Left lung (tissue), 4 donors: ENCODE measurements at regions not wholly inside any gene's neighbourhood (a gene's known extent, or its start where the extent isn't known, plus 50 kb on each side); places are given as distances from the start of the nearest gene placed in this dataset.

Experiments used
- ATAC-seq: fragments of 200-7000 bp; cut with Tn5 transposase; one replicate; pipeline ENCODE4 v1.9.1; 2020; ENCODE audit warnings: moderate library complexity
- DNase-seq, 4 donors: peaks; one replicate each; pipeline ENCODE4 v3.0.0-alpha.2; 2013 to 2020
- H3K27ac ChIP-seq, 2 donors: fragments of 200-600 bp; sonication (generic) in 1 of 2; one replicate each; pipeline versions ENCODE4 v1.5.0 to v1.8.0; 2020 to 2021
- H3K27me3 ChIP-seq, 2 donors: fragments of 200-600 bp; sonication (generic) in 1 of 2; one replicate each; pipeline versions ENCODE4 v1.5.0 to v1.8.0; 2020 to 2021
- H3K36me3 ChIP-seq, 2 donors: fragments of 200-600 bp; sonication (generic) in 1 of 2; one replicate each; pipeline versions ENCODE4 v1.5.0 to v1.8.0; 2020 to 2021
- H3K4me1 ChIP-seq, 2 donors: fragments of 200-600 bp; one replicate each; pipeline ENCODE4 v1.8.0; 2021
- H3K4me3 ChIP-seq, 2 donors: fragments of 200-600 bp; sonication (generic) in 1 of 2; one replicate each; pipeline versions ENCODE4 v1.5.0 to v1.8.0; 2020 to 2021; ENCODE audit warnings: mild to moderate bottlenecking in 1 of 2
- H3K9me3 ChIP-seq, 2 donors: fragments of 200-600 bp; sonication (generic) in 1 of 2; one replicate each; pipeline versions ENCODE4 v1.5.0 to v1.8.0; 2020 to 2021
- intact Hi-C, 2 donors: fragments of 100-400 bp; cut with DNase I; formaldehyde crosslinking; loops; one replicate each; pipeline versions ENCODE4 v1.11.2 to v1.14.2; 2022
- TF ChIP-seq, protein P1 (sequence below), 2 donors: fragments of 200-600 bp; sonication (generic) in 1 of 2; IDR thresholded peaks; one replicate each; pipeline versions ENCODE4 v1.5.0 to v1.8.0; 2021; ENCODE audit warnings: antibody characterized with exemption in 2 of 2
- donor health status: DM: no; HTN: yes; CAD: no.
- donor health status: DM: no; HTN: no; CAD: no.

DNA sequence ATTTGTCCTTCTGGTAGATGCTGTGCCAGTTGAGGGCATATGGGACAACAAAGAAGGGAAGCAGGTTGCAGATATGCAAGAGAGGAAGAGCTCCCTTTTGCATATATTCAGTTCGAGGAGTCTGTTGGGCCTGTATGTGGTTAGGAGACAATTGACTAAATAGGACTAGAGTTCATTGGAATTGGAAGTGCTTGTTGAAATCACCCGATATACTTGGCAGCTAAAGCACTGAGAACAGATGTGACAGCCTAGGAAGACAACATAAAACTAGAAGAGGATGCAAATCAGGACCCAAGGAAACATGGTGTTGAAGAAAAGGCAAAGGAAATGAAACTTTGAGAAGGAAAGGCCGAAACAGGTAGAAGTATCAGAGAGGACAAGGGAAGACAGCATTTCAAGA lies 215.2 kb upstream of the P2RY1 start:
- H3K36me3 ChIP-seq, result no peaks in the 10 kb centered on the region
- no peak overlapping the region for H3K27ac ChIP-seq
- ATAC-seq (no peak), DNase-seq (no peak)
- H3K9me3 ChIP-seq, result no peaks in the 10 kb centered on the region
- intact Hi-C loops, result no loop called here
- no peaks in the 10 kb centered on the region for H3K4me1 ChIP-seq
- no peaks in the 10 kb centered on the region for H3K27me3 ChIP-seq
- TF ChIP-seq, protein P1, sequence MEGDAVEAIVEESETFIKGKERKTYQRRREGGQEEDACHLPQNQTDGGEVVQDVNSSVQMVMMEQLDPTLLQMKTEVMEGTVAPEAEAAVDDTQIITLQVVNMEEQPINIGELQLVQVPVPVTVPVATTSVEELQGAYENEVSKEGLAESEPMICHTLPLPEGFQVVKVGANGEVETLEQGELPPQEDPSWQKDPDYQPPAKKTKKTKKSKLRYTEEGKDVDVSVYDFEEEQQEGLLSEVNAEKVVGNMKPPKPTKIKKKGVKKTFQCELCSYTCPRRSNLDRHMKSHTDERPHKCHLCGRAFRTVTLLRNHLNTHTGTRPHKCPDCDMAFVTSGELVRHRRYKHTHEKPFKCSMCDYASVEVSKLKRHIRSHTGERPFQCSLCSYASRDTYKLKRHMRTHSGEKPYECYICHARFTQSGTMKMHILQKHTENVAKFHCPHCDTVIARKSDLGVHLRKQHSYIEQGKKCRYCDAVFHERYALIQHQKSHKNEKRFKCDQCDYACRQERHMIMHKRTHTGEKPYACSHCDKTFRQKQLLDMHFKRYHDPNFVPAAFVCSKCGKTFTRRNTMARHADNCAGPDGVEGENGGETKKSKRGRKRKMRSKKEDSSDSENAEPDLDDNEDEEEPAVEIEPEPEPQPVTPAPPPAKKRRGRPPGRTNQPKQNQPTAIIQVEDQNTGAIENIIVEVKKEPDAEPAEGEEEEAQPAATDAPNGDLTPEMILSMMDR (IDR thresholded peaks at IDR 0.05), result no peak
- no peak overlapping the region for H3K4me3 ChIP-seq

DNA sequence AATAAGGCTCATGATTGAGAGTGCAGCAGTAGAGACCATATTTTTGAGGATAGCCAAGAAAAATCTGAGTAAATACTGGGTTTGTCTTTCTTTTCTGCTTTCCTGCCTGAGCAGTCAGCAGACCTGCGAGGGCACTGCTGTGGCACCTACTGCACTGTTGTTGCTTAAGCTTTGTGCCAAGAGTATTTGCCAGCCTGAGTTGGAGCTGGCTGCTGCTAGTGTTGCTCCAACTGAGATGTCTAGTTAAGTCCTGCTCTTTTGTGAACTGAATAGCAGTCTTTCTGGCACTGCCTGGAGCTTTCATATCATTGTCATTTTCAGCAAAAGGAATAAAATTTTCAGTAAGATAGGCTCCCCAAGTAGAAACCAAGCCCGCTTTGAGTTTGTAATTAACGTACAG lies 214.5 kb upstream of the P2RY1 start:
- DNase-seq (no peak), ATAC-seq (no peak)
- Histone ChIP-seq H3K4me1 (no peaks in the 10 kb centered on the region), H3K27ac (no peak overlapping the region), H3K4me3 (no peak overlapping the region), H3K27me3 (no peaks in the 10 kb centered on the region), H3K36me3 (no peaks in the 10 kb centered on the region), H3K9me3 (no peaks in the 10 kb centered on the region)
- intact Hi-C loops, result no loop called here
- TF ChIP-seq, protein P1 (IDR thresholded peaks at IDR 0.05), result no peak

DNA sequence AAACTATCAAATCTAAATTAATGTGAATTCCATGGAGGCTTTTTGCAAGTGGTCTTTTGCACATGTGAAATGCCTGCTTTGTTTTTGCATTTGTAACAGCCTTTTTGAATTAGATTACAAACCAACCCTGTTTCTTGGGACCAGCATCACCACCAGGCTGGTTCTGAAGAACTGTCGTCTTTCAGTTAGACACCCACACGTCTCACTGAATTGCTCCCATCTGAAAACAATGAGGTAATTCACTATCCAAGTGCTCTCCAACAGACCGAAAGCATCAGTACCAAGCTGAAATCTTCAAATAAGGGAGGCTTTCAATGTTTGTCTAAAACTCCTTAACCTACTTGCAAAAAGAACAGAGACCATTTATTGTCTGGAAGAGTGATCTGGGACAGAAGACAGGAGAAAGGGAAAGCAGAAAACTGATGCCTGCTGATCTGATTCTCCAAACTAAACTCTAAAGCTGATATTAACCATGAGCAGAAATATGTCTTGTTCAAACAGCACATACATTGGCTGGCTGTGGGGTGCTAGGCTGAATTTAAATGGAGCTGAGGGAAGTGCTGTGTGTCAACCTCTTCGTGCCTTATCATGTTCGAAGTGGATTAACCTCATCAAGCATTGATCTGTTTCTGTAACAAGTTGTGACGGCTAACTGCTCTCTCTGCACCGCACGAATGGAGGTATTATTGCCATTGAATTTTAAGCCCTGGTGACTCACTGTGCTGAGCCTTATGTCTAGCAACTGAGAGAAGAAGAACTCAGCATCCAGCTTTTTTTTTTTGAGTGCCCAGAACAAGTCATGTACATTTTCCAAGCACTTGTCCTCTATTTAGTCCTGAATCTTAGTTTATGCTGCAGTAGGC lies 213.7 kb upstream of the P2RY1 start:
- Histone ChIP-seq H3K4me1 (no peaks in the 10 kb centered on the region), H3K9me3 (no peaks in the 10 kb centered on the region), H3K27ac (no peak overlapping the region), H3K4me3 (no peak overlapping the region), H3K27me3 (no peaks in the 10 kb centered on the region), H3K36me3 (no peaks in the 10 kb centered on the region)
- DNase-seq (no peak), ATAC-seq (no peak)
- intact Hi-C loops, result no loop called here
- TF ChIP-seq, protein P1 (IDR thresholded peaks at IDR 0.05), result no peak

DNA sequence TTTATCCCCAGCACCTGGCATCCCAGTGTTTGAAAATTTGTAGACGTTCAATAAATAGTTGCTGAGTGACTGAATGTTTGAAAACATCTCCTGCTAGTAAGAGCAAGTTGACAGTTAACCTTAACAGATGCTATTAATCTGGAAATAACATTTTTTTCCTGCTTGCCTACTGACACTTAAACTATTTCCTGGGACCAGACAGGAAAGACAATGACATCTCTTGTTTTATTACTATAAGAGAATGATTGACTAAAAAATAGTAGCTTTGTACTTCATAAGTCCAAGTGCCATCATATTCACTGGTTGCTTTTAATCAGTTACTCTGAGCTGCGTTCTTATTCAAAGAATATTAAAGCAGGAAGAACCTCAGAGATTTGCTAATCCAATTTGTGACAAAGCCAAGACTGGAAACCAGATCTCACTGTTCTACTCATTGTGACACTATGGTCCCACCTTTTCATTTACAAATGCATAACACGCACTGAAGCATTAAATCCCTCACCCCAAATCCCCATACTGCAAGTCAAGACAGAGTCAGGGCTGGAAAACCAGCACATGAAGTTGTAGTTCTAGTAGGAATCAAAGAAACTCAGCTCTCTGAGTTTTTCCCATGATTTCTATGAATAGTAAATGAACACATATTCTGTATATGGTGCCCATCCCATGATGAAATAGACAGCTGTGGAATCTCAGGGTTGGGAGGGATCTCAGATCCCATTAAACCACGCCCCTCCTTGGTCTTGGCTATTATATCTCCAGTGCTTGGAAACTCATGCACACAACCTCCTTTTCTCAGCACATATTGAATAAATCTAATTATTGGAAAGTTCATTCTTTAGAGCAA lies 212.7 kb upstream of the P2RY1 start:
- ATAC-seq, result no peak
- Histone ChIP-seq H3K4me1 (no peaks in the 10 kb centered on the region), H3K36me3 (no peaks in the 10 kb centered on the region), H3K27me3 (no peaks in the 10 kb centered on the region), H3K4me3 (no peak overlapping the region), H3K9me3 (no peaks in the 10 kb centered on the region), H3K27ac (no peak overlapping the region)
- DNase-seq, result no peak
- TF ChIP-seq, protein P1 (IDR thresholded peaks at IDR 0.05), result no peak
- intact Hi-C loops, result no loop called here

DNA sequence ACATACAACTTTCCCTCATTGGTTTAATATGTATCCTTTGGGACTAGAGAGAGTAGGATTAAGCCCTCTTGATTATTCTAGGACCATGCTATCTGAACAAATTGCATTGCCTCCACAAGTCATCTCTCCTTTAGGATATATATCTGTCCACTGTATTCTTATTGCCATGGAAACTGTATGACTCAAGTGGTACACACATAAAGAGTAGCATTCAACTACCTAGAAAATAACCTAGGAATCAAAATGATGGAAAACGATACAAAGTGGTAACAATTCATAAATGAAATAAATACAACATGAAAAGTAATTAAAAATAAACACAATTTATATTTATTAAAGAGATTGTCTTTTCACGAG lies 212.1 kb upstream of the P2RY1 start:
- no peak overlapping the region for H3K4me3 ChIP-seq
- DNase-seq (no peak), ATAC-seq (no peak)
- H3K9me3 ChIP-seq, result no peaks in the 10 kb centered on the region
- no peaks in the 10 kb centered on the region for H3K27me3 ChIP-seq
- no peak overlapping the region for H3K27ac ChIP-seq
- intact Hi-C loops, result no loop called here
- no peaks in the 10 kb centered on the region for H3K36me3 ChIP-seq
- TF ChIP-seq, protein P1 (IDR thresholded peaks at IDR 0.05), result no peak
- H3K4me1 ChIP-seq, result no peaks in the 10 kb centered on the region
